NCI-H510A treated with DMSO at 0.1 percent for 48 hours (cell line): ENCODE measurements at regions not wholly inside any gene's neighbourhood (a gene's known extent, or its start where the extent isn't known, plus 50 kb on each side); places are given as distances from the start of the nearest gene placed in this dataset.

Experiments used
- DNase-seq: peaks from one replicate; lab custom pipeline; 2025; lab: John Stamatoyannopoulos, UW

- DNase-seq: no peak
These were observed 1356.2 kb downstream of the MAT2B start for GRCh38 chr5:164861610-164862009.

GRCh38 chr5:164868761-164869160 is 1363.3 kb downstream of the MAT2B start:
- no peak for DNase-seq

GRCh38 chr5:164869325-164869724 is 1363.9 kb downstream of the MAT2B start:
- DNase-seq: no peak

GRCh38 chr5:164876793-164877192 is 1371.4 kb downstream of the MAT2B start:
- DNase-seq: no peak

GRCh38 chr5:164881442-164881841 is 1376.0 kb downstream of the MAT2B start:
- no peak for DNase-seq

GRCh38 chr5:164885179-164885578 is 1379.8 kb downstream of the MAT2B start:
- DNase-seq: no peak

GRCh38 chr5:164893071-164893470 is 1387.7 kb downstream of the MAT2B start:
- no peak for DNase-seq

- no peak for DNase-seq
These were observed 1393.3 kb downstream of the MAT2B start for GRCh38 chr5:164898705-164899104.

- no peak for DNase-seq
These were observed 1404.3 kb downstream of the MAT2B start for GRCh38 chr5:164909673-164910072.

- DNase-seq: no peak
These were observed 1416.3 kb downstream of the MAT2B start for GRCh38 chr5:164921722-164922121.

- no peak for DNase-seq
These were observed 1428.6 kb downstream of the MAT2B start for GRCh38 chr5:164934039-164934438.

GRCh38 chr5:164934561-164934960 is 1429.1 kb downstream of the MAT2B start:
- DNase-seq: no peak

- DNase-seq: no peak
These were observed 1435.7 kb downstream of the MAT2B start for GRCh38 chr5:164941132-164941531.

GRCh38 chr5:164950927-164951326 is 1445.5 kb downstream of the MAT2B start:
- no peak for DNase-seq

GRCh38 chr5:164951570-164951969 is 1446.2 kb downstream of the MAT2B start:
- no peak for DNase-seq

GRCh38 chr5:164958688-164959087 is 1453.3 kb downstream of the MAT2B start:
- DNase-seq: no peak

GRCh38 chr5:164959761-164960160 is 1454.3 kb downstream of the MAT2B start:
- DNase-seq: no peak

GRCh38 chr5:164962329-164962961 is 1457.0 kb downstream of the MAT2B start:
- no peak for DNase-seq

GRCh38 chr5:164966611-164967010 is 1461.2 kb downstream of the MAT2B start:
- no peak for DNase-seq

- DNase-seq: no peak
These were observed 1461.9 kb downstream of the MAT2B start for GRCh38 chr5:164967354-164967753.

GRCh38 chr5:164972973-164973372 is 1467.6 kb downstream of the MAT2B start:
- DNase-seq: no peak

- no peak for DNase-seq
These were observed 1470.6 kb downstream of the MAT2B start for GRCh38 chr5:164975986-164976385.

GRCh38 chr5:164980480-164980879 is 1475.1 kb downstream of the MAT2B start:
- DNase-seq: no peak

GRCh38 chr5:164998142-164998541 is 1492.7 kb downstream of the MAT2B start:
- DNase-seq: no peak

- DNase-seq: no peak
These were observed 1493.2 kb downstream of the MAT2B start for GRCh38 chr5:164998590-164998989.
